ENCODE measurements at regions not wholly inside any gene's neighbourhood (a gene's known extent, or its start where the extent isn't known, plus 50 kb on each side); places are given as distances from the start of the nearest gene placed in this dataset.

GRCh38 chr11:112765337-112765736 is 195.9 kb upstream of the NCAM1 start:
- no peak for DNase-seq

- DNase-seq: peak; percentile 17
These were observed 192.1 kb upstream of the NCAM1 start for GRCh38 chr11:112769170-112769569.

- no peak for DNase-seq
These were observed 191.6 kb upstream of the NCAM1 start for GRCh38 chr11:112769584-112769983.

GRCh38 chr11:112770033-112770432 is 191.2 kb upstream of the NCAM1 start:
- no peak for DNase-seq

- DNase-seq: no peak
These were observed 190.7 kb upstream of the NCAM1 start for GRCh38 chr11:112770487-112770886.

DNA sequence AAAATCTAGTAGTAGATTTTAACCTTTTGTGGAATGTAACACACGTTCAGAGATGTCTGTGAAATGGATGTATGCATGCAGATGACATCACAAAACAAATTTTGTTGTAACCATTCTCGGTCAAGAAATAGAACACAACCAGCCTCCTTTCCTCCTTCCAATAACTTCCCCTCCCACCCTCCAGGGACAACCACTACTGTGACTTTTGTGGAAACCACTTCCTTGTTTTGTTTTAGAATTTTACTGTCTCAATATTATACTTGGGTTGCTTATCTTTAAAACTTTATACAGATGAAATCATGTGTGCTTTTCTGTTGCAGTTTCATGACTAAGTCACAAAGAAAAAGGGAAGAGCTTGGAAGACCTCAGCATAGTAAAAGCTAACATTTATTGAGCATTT is 189.4 kb upstream of the NCAM1 start:
- DNase-seq: no peak

GRCh38 chr11:112773264-112773663 is 188.0 kb upstream of the NCAM1 start:
- DNase-seq: no peak

DNA sequence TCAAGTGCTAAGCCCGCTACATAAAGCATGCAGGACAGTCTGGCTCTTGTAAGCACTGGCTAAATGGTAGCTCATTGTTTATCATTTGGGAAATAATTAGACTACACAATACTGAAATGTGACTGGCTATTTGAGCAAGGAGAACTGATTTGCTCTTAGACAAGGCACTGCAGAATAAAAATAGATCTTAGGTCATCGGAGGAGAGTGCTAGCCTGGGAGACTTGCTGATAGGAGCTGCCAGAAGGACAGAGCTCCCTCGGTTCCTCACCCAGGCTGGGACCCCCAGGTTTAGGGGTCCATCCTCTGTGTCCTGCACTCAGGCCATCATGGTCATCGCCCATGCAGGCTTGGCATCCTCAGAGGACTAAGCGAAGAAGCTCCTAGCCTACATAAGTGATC is 184.4 kb upstream of the NCAM1 start:
- no peak for DNase-seq

DNA sequence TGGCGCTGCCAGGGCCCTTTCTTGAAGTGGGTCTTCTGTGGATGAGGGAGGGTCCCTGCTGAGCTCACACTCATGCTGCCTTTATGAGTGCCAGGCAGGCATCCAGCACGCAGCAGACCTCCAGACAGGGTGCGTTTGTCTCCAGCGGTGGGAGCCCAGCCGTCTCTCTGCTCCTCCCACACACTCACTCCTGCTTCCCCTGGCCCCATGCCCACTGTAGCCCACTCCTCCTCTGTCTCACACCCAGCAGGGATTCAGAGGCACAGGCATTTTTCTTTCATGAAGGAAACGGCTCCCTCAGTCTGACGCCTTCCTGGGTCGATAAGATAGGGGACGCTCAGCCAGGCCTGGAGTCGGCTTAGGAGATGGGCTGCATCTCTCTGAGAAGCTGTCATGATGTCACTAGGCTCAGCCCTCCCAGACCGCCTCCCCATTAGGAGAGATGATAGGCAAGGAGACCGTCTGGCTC is 183.9 kb upstream of the NCAM1 start:
- DNase-seq: peak; percentile 55

DNA sequence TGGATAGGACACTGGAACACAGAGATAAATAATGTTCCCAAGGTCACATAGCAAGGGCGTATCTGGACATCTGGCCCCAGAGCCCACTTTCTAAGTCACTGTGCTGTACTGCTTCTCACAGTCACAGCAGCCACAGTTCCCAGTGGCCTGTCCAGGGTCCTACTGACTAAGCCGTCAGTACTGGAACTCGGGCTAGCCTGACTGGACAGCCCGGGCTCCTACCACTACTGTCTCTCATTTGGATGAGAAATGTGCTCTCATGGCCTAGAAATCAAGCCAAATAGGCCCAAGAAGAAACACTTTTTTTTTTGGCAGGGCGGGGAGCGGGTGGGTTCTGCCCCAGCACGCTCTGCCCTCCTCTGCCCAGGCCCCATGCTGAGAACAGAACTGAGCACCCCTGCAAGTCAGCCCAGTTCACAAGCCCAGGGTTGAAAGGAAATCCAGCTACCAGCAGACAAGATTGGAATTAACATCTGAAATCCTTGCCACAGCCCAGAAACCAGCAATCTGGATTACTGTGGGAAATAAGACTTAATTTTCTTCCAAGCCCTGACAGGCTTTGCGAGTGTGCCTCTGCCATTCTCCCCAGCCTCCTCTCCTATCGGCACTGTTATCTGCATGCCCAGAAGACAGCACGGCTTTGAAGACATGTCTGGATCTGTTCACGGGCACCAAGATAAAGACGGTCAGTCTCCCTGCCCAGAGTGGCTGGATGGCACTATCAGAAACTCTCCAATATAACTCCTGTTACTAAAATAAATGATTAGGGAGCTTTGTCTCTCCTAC is 182.9 kb upstream of the NCAM1 start:
- peak; percentile 50 for DNase-seq

- no peak for DNase-seq
These were observed 182.3 kb upstream of the NCAM1 start for GRCh38 chr11:112778877-112779266.

- peak; percentile 84 for DNase-seq
These were observed 180.7 kb upstream of the NCAM1 start for GRCh38 chr11:112780351-112781087.

DNA sequence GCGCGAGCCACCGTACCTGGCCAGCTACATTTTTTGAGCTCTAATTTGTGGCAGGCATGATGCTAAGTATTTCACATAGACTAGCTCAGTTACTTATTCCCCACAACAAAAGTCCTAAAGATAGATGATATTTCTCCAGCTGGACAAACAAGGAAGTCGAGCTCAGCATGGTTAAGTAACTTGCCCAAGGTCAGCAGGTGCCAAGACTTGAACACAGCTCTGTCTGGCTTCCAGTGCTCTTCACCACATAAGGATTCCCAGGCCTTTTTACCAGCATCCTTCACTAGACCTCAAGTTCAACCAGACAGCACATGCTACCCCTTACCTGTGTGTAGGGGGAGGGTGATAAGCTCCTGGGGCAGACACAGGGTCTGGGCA is 177.3 kb upstream of the NCAM1 start:
- no peak for DNase-seq

GRCh38 chr11:112784323-112785073 is 176.7 kb upstream of the NCAM1 start:
- peak; percentile 47 for DNase-seq

DNA sequence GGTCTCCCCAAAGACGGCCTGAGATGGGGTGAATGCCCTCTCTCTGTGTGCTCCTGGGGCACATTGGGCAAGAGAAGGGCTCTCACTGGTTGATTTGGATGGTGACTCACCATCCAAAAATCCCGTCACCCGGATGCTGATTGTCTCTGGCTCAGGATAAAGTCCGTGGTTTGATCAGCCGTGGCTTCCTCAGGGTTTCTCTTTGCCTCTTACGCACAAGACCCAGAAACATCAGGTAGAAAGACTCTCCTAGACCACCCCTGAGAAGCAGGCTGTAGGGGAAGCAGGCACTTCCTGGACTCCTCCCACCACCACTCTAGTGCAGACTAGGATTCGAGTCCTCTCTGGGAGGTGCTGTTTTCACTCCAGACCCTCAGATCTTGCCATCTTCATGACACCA is 176.1 kb upstream of the NCAM1 start:
- DNase-seq: no peak

DNA sequence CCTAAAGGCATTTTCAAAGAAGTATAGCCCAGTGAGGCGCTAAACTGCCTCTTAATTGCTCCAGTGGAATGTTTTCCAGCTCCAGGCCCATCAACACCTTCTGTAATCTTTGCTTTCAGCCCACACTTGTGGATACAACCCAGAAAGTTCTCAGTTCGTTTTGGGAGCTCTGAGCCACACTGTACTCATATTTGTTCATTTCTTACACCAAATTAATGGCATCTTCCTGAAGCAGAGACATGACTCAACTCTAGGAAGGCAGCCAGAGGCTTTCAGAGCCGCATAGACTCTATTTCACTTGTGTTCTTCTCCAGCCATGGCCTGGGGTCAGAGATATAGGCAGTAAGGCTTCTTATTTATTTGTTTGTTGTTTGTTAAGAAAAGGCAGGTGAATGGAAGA is 175.5 kb upstream of the NCAM1 start:
- peak; percentile 20 for DNase-seq

DNA sequence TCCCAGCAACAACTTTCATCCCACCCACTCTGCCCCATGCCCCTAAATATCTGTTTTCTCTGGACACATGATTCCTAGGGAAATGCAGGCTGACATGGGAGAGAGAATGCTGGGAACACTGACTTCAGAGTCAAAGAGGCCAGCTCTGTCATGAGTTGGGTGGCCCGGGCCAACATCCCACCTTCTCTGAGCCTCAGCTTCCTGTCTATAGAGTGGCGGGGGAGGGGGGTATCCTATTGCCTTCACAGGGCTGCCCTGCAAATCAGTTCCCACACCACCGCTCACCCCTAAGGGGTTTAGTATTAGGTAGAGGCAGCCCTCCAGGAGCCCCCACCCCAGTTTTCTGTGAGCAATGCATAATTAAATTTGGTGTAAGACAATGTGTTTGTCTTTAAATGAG is 175.0 kb upstream of the NCAM1 start:
- DNase-seq: no peak

- no peak for DNase-seq
These were observed 174.2 kb upstream of the NCAM1 start for GRCh38 chr11:112786886-112787530.

DNA sequence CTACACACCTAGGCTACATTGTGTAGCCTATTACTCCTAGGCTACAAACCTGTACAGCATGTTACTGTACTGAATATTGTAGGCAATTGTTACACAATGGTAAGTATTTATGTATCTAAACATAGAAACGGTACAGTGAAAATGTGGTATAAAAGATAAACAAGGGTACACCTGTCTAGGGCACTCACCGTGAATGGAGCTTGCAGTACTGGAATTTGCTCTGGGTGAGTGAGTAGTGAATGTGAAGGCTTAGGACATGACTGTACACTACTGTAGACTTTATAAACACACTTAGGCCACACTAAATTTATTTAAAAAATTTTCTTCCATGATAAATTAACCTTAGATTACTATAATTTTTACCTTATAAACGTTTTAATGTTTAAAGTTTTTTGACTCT is 171.7 kb upstream of the NCAM1 start:
- DNase-seq: no peak

DNA sequence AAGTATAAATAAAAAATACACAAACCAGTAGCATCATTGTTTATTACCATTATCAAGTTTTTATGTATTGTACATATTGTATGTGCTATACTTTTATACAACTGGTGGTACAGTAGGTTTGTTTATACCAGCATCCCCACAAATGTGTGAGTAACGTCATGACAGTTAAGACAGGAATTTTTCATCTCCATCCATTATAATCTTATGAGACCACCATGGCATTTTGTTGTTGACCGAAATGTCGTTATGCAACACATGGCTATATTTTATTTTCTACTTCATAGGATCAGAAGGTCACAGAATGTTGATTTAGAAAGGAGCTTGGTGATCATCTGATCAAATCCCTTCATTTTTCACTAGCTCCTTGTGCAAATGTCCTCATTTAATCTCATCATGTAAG is 170.9 kb upstream of the NCAM1 start:
- no peak for DNase-seq

DNA sequence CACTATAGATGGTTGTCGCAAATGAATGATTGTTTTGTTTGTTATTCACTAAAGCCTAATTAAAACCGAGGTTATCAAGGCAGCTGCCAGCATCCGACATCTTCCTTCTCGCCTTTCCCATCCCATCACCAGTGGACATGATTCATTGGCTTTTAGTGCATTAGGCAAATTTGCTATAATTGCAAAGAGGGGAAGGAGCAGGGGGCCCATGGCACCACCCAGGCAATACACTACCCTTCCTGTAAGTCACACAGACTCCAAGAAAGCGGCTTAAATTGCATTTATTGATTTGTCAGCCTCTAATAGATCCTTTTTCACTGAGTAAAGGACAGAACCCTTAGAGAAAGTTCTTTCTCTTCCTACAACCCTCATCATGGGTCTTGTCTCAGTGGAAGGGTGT is 169.2 kb upstream of the NCAM1 start:
- no peak for DNase-seq

GRCh38 chr11:112793416-112793815 is 167.8 kb upstream of the NCAM1 start:
- no peak for DNase-seq

DNA sequence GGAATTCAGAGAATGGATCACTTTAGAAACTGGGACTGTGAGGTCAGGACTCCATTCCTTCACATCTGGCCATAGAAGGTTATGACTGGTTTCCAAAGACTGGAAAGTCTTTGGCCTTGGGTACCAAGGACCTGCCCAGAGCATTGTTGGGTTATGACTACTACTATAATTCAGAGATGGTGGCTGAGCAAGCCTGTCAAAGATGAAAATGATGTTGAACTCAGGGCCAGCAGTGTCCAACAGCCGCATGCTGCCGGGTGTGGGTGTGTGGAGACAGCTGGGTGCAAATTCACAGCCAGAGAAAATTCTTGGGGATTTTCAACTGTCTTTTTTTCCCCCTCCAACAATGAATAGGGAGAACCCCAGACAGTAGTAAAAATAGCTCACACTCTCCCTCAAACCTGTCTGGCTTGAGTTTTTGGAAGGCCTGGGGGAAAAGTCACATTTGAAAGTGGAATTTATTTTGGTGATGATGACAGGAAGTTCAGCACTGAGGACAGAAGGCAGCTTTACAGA is 166.8 kb upstream of the NCAM1 start:
- no peak for DNase-seq
